SK-N-SH (cell line): ENCODE measurements at regions not wholly inside any gene's neighbourhood (a gene's known extent, or its start where the extent isn't known, plus 50 kb on each side); places are given as distances from the start of the nearest gene placed in this dataset.

Experiments used
- CTCF ChIA-PET: fragments of 300-600, 350-600 bp; formaldehyde crosslinking; extraction: SDS; loops from one replicate; lab custom pipeline; 2021; lab: Yijun Ruan, JAX
- POLR2A ChIA-PET: fragments of 350-600 bp; sonication (Branson Sonifier 250); formaldehyde crosslinking; extraction: SDS; loops from one replicate; lab custom pipeline; 2020; ENCODE audit warnings: antibody characterized with exemption, inconsistent platforms; lab: Yijun Ruan, JAX
- DNase-seq: peaks from one replicate; pipeline ENCODE4 v3.0.0; 2012
- H2AFZ ChIP-seq: fragments of 200-600 bp; sonication (generic); 2 replicates; pipeline ENCODE4 v1.8.1; 2016; ENCODE audit warnings: antibody characterized with exemption, mild to moderate bottlenecking, low read depth
- H3F3A ChIP-seq: fragments of 200-600 bp; sonication (generic); replicated peaks from 2 replicates; pipeline ENCODE3; 2016; ENCODE audit warnings: antibody characterized with exemption, mild to moderate bottlenecking; ENCODE audit not compliant: insufficient read depth
- H3K27ac ChIP-seq, 2 experiments: fragments of 200-500 bp in 1 of 2; fragments of 200-600 bp in 1 of 2; sonication (Bioruptor generic) in 1 of 2; sonication (generic), shearing (Covaris generic) in 1 of 2; 2 replicates each; pipeline versions ENCODE4 v1.5.1 to v1.6.1; 2014 to 2016; ENCODE audit warnings: low read depth in 2 of 2, inconsistent platforms in 1 of 2, low read length in 1 of 2, mild to moderate bottlenecking in 1 of 2, mixed read lengths in 1 of 2
- H3K27me3 ChIP-seq: fragments of 200-600 bp; sonication (generic), shearing (Covaris generic); 2 replicates; pipeline ENCODE4 v1.6.1; 2016; ENCODE audit warnings: mixed run types; ENCODE audit not compliant: insufficient read depth
- H3K36me3 ChIP-seq, 2 experiments: fragments of 200-500 bp in 1 of 2; fragments of 200-600 bp in 1 of 2; sonication (Bioruptor generic) in 1 of 2; sonication (generic) in 1 of 2; replicated peaks in 1 of 2; 2 replicates each; pipeline versions ENCODE3 to v1.5.1; 2014 to 2016; ENCODE audit warnings: low read length in 1 of 2, mild to moderate bottlenecking in 1 of 2; ENCODE audit not compliant: insufficient read depth in 2 of 2, control insufficient read depth in 1 of 2
- H3K4me1 ChIP-seq, 2 experiments: fragments of 200-500 bp in 1 of 2; fragments of 200-600 bp in 1 of 2; sonication (Bioruptor generic) in 1 of 2; sonication (generic), shearing (Covaris generic) in 1 of 2; 2 replicates each; pipeline versions ENCODE4 v1.5.1 to v1.6.1; 2014 to 2016; ENCODE audit warnings: low read depth in 1 of 2, low read length in 1 of 2, mixed run types in 1 of 2; ENCODE audit not compliant: insufficient read depth in 2 of 2, control insufficient read depth in 1 of 2
- H3K4me2 ChIP-seq: fragments of 200-600 bp; sonication (generic), shearing (Covaris generic); 2 replicates; pipeline ENCODE4 v1.6.1; 2017; ENCODE audit warnings: mixed run types
- H3K4me3 ChIP-seq, 2 experiments: fragments of 200-500 bp in 1 of 2; fragments of 200-600 bp in 1 of 2; sonication (Bioruptor generic) in 1 of 2; sonication (generic), shearing (Covaris generic) in 1 of 2; 2 replicates each; pipeline versions ENCODE4 v1.5.1 to v1.8.1; 2014 to 2016; ENCODE audit warnings: low read depth in 2 of 2, inconsistent platforms in 1 of 2, low read length in 1 of 2, mild to moderate bottlenecking in 1 of 2, mixed read lengths in 1 of 2, moderate library complexity in 1 of 2
- H3K79me2 ChIP-seq: fragments of 200-600 bp; sonication (generic); 2 replicates; pipeline ENCODE4 v1.8.1; 2017; ENCODE audit warnings: mild to moderate bottlenecking; ENCODE audit not compliant: insufficient read depth
- H3K9ac ChIP-seq: fragments of 200-600 bp; sonication (generic); 2 replicates; pipeline ENCODE4 v1.6.1; 2017; ENCODE audit warnings: mixed run types
- H3K9me2 ChIP-seq: fragments of 200-600 bp; sonication (generic); 2 replicates; pipeline ENCODE4 v1.6.1; 2017; ENCODE audit warnings: mixed run types
- H3K9me3 ChIP-seq: fragments of 200-600 bp; sonication (generic); 2 replicates; pipeline ENCODE4 v1.6.1; 2017; ENCODE audit warnings: mixed run types, mild to moderate bottlenecking, moderate library complexity
- H4K20me1 ChIP-seq: fragments of 200-600 bp; sonication (generic); 2 replicates; pipeline ENCODE4 v1.6.1; 2017; ENCODE audit warnings: mild to moderate bottlenecking, mixed run types; ENCODE audit not compliant: insufficient read depth
- CHD2 ChIP-seq: fragments of 150-350 bp; IDR thresholded peaks from 2 replicates; pipeline ENCODE4 v1.6.1; 2018; ENCODE audit warnings: low read length; ENCODE audit not compliant: partially characterized antibody
- ELF1 ChIP-seq: IDR thresholded peaks from 2 replicates; pipeline ENCODE4 v1.4.0; 2012
- EP300 ChIP-seq, 2 experiments: IDR thresholded peaks; 2 replicates each; pipeline versions ENCODE4 v1.4.0 to v1.6.1; 2012; ENCODE audit warnings: borderline replicate concordance in 1 of 2, low read depth in 1 of 2, low read length in 1 of 2
- FOSL2 ChIP-seq: IDR thresholded peaks from 2 replicates; pipeline ENCODE4 v1.4.0; 2012; ENCODE audit warnings: low read depth, mild to moderate bottlenecking, moderate library complexity, borderline replicate concordance
- FOXM1 ChIP-seq: IDR thresholded peaks from 2 replicates; pipeline ENCODE4 v1.4.0; 2012; ENCODE audit warnings: low read depth, mild to moderate bottlenecking
- GATA2 ChIP-seq: sonication (generic); formaldehyde crosslinking; IDR thresholded peaks from 2 replicates; pipeline ENCODE4 v1.5.0; 2020; ENCODE audit warnings: mild to moderate bottlenecking, missing genetic modification reagents
- PBX3 ChIP-seq: IDR thresholded peaks from 2 replicates; pipeline ENCODE4; 2012
- POLR2AphosphoS5 ChIP-seq: IDR thresholded peaks from 2 replicates; pipeline ENCODE4 v1.6.1; 2012; ENCODE audit warnings: low read depth, low read length
- RFX5 ChIP-seq: IDR thresholded peaks from 2 replicates; pipeline ENCODE4 v1.6.1; 2012; ENCODE audit warnings: mild to moderate bottlenecking, improper control_type of control experiment, low read length
- SIN3A ChIP-seq: IDR thresholded peaks from 2 replicates; pipeline ENCODE4 v1.6.1; 2012; ENCODE audit warnings: low read depth, mild to moderate bottlenecking, low read length, moderate library complexity, borderline replicate concordance
- TAF1 ChIP-seq: IDR thresholded peaks from 2 replicates; pipeline ENCODE4 v1.6.1; 2012; ENCODE audit warnings: low read depth, mild to moderate bottlenecking, low read length, moderate library complexity, borderline replicate concordance
- YY1 ChIP-seq: IDR thresholded peaks from 2 replicates; pipeline ENCODE4 v1.4.0; 2012; ENCODE audit warnings: low read depth, mild to moderate bottlenecking
- WGBS: methylation state at CpG from one replicate; pipeline ENCODE4 v1.1.6; 2017; ENCODE audit warnings: low lambda C conversion rate; 5-methylcytosine and 5-hydroxymethylcytosine counted together
- TF ChIP-seq, protein P1 (sequence below): fragments of 150-350 bp; IDR thresholded peaks from 2 replicates; pipeline ENCODE4 v1.6.1; 2016; ENCODE audit warnings: mild to moderate bottlenecking, low read depth, low read length

- H3K9me3 ChIP-seq: no peaks in the 10 kb centered on the region
- 33% methylated on average over 4 of the region's 4 CpGs for WGBS
- no peaks in the 10 kb centered on the region for H3K79me2 ChIP-seq
- DNase-seq: no peak
- H3K27me3 ChIP-seq: no peaks in the 10 kb centered on the region
- no peaks in the 10 kb centered on the region for H3K36me3 ChIP-seq
- POLR2A ChIA-PET: no interaction called here
- H3K4me2 ChIP-seq: no peak overlapping the region
- no peaks in the 10 kb centered on the region for H4K20me1 ChIP-seq
- H3K9ac ChIP-seq: no peak overlapping the region
- no peak overlapping the region for H3K27ac ChIP-seq
- CTCF ChIA-PET: no interaction called here
- H3K9me2 ChIP-seq: no peaks in the 10 kb centered on the region
- no peaks in the 10 kb centered on the region for H3F3A ChIP-seq
- no peak for TF ChIP-seq POLR2AphosphoS5
- TF ChIP-seq, all 33 proteins: peak for 0
- no peaks in the 10 kb centered on the region for H3K4me1 ChIP-seq
- H2AFZ ChIP-seq: no peak overlapping the region
- no peak overlapping the region for H3K4me3 ChIP-seq
Observed at GRCh38 chr2:51638811-51639210, 606.9 kb upstream of the NRXN1 start.

DNA sequence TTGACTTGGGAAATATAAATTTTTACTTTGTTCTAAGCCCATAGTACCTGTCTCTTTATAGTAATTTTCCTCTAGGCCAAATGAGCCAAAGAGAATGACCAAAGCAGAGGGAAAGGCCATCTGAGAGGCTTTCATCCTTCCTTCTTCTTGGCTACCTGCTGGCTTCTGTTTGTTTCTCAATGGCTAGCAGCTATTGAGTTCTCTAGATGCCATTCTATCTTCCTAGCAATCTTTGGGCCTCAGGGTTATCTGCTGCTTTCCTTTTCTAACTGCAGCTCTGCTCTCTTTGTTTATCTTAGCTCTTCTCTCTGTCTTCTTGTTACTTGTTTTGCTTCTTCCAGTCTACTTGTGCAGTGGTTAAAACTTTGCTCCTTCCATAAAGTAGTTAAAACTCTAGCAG is 601.1 kb upstream of the NRXN1 start:
- Histone ChIP-seq H3K9me2 (no peaks in the 10 kb centered on the region), H3K79me2 (no peaks in the 10 kb centered on the region), H3K27ac (no peak overlapping the region), H3K27me3 (no peaks in the 10 kb centered on the region), H3K4me2 (no peak overlapping the region), H4K20me1 (no peaks in the 10 kb centered on the region), H2AFZ (no peak overlapping the region), H3K36me3 (no peaks in the 10 kb centered on the region), H3F3A (no peaks in the 10 kb centered on the region), H3K4me3 (no peak overlapping the region), H3K9me3 (no peaks in the 10 kb centered on the region), H3K4me1 (no peaks in the 10 kb centered on the region), H3K9ac (no peak overlapping the region)
- POLR2A ChIA-PET: no interaction called here
- CTCF ChIA-PET: no interaction called here
- DNase-seq: no peak
- TF ChIP-seq FOSL2 (no peak), PBX3 (no peak), FOXM1 (no peak), RFX5 (no peak), GATA2 (CRISPR knock-in tag) (no peak), ELF1 (no peak), YY1 (no peak), EP300 (IDR thresholded peaks at IDR 0.05; ENCODE audit: borderline replicate concordance in 1 of 2, low read depth in 1 of 2, low read length in 1 of 2) (no peak), CHD2 (no peak), SIN3A (no peak), TAF1 (no peak)
- TF ChIP-seq, protein P1, sequence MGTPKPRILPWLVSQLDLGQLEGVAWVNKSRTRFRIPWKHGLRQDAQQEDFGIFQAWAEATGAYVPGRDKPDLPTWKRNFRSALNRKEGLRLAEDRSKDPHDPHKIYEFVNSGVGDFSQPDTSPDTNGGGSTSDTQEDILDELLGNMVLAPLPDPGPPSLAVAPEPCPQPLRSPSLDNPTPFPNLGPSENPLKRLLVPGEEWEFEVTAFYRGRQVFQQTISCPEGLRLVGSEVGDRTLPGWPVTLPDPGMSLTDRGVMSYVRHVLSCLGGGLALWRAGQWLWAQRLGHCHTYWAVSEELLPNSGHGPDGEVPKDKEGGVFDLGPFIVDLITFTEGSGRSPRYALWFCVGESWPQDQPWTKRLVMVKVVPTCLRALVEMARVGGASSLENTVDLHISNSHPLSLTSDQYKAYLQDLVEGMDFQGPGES: no peak
